K562 (cell line): ENCODE measurements at regions not wholly inside any gene's neighbourhood (a gene's known extent, or its start where the extent isn't known, plus 50 kb on each side); places are given as distances from the start of the nearest gene placed in this dataset.

ENCODE experiments used
- ATAC-seq: fragments of 200-7000 bp; cut with Tn5 transposase; 3 replicates; pipeline ENCODE4 v1.9.1; 2020; ENCODE audit warnings: moderate library complexity
- BruUV-seq: library from RNA; stranded (reverse); fragments of 400-500 nt; replicated peaks from 2 replicates; lab custom pipeline; 2021; lab: Mats Ljungman, UMichigan
- CTCF ChIA-PET: fragments of 300-600 bp; formaldehyde crosslinking; extraction: SDS; loops from one replicate; lab custom pipeline; 2021; ENCODE audit warnings: low intra/inter-chr PET ratio; lab: Yijun Ruan, JAX
- POLR2A ChIA-PET: fragments of 300-600, 350-650 bp; sonication (Branson Sonifier 250); formaldehyde crosslinking; extraction: SDS; loops from one replicate; lab custom pipeline; 2021; ENCODE audit warnings: antibody characterized with exemption, inconsistent platforms; lab: Yijun Ruan, JAX
- DNase-seq, 4 experiments: peaks; one replicate each; pipeline versions ENCODE4 v3.0.0 to v3.0.0-alpha.2; 2011 to 2018; ENCODE audit warnings: low spot score in 3 of 4, mixed read lengths in 3 of 4; ENCODE audit errors: extremely low read depth in 1 of 4
- FAIRE-seq: peaks from 2 replicates; lab custom pipeline; 2011; peaks lifted over from hg19 to GRCh38; lab: Jason Lieb, UNC
- H2AFZ ChIP-seq: 2 replicates; pipeline ENCODE4 v1.6.0; 2011; ENCODE audit warnings: low read depth, low read length, control low read depth, inconsistent platforms
- H3K27ac ChIP-seq: fragments of 200-600 bp; 3 replicates; pipeline ENCODE4 v1.8.0; 2011; ENCODE audit warnings: low read depth, mild to moderate bottlenecking, control low read depth, inconsistent platforms, low read length, moderate library complexity, mixed read lengths; ENCODE audit errors: extremely low read depth
- H3K27me3 ChIP-seq, 2 experiments: fragments of 300-600 bp in 1 of 2; 2 replicates in 1 of 2; 3 replicates in 1 of 2; pipeline versions ENCODE4 v1.6.0 to v1.8.0; 2011; ENCODE audit warnings: inconsistent platforms in 2 of 2, low read length in 2 of 2, mild to moderate bottlenecking in 1 of 2, mixed read lengths in 1 of 2, moderate library complexity in 1 of 2; ENCODE audit not compliant: control insufficient read depth in 2 of 2, insufficient read depth in 2 of 2
- H3K36me3 ChIP-seq: fragments of 300-600 bp; 3 replicates; pipeline ENCODE4 v1.8.0; 2011; ENCODE audit warnings: mild to moderate bottlenecking, low read length, inconsistent platforms; ENCODE audit not compliant: control insufficient read depth, insufficient read depth
- H3K4me1 ChIP-seq, 2 experiments: fragments of 200-600 bp in 1 of 2; replicated peaks in 1 of 2; 2 replicates in 1 of 2; 3 replicates in 1 of 2; pipeline versions ENCODE4 v1.5.1 to v1.8.0; 2011; ENCODE audit warnings: inconsistent platforms in 2 of 2, low read length in 2 of 2, mild to moderate bottlenecking in 1 of 2, mixed read lengths in 1 of 2, moderate library complexity in 1 of 2; ENCODE audit not compliant: control insufficient read depth in 2 of 2, insufficient read depth in 2 of 2
- H3K4me2 ChIP-seq: 2 replicates; pipeline ENCODE4 v1.6.1; 2011; ENCODE audit warnings: low read length, control low read depth, inconsistent platforms, mixed read lengths; ENCODE audit not compliant: insufficient read depth
- H3K4me3 ChIP-seq: fragments of 200-600 bp; sonication (generic), shearing (Covaris generic); 2 replicates; pipeline ENCODE4 v1.5.1; 2016; ENCODE audit warnings: control low read depth, inconsistent platforms
- H3K79me2 ChIP-seq: fragments of 200-600 bp; 3 replicates; pipeline ENCODE4 v1.8.0; 2011; ENCODE audit warnings: low read length, inconsistent platforms; ENCODE audit not compliant: control insufficient read depth, insufficient read depth
- H3K9ac ChIP-seq, 2 experiments: 2 replicates each; pipeline versions ENCODE4 v1.6.0 to v1.6.1; 2011; ENCODE audit warnings: low read depth in 2 of 2, low read length in 2 of 2, control low read depth in 1 of 2, inconsistent platforms in 1 of 2, mild to moderate bottlenecking in 1 of 2, mixed read lengths in 1 of 2; ENCODE audit not compliant: insufficient read depth in 1 of 2
- H3K9me1 ChIP-seq: one replicate; pipeline ENCODE4 v1.6.0; 2011; ENCODE audit warnings: inconsistent platforms, mild to moderate bottlenecking, low read length, moderate library complexity; ENCODE audit not compliant: control insufficient read depth, insufficient read depth
- H3K9me3 ChIP-seq: replicated peaks from 2 replicates; pipeline ENCODE4 v1.5.1; 2011; ENCODE audit warnings: low read depth, low read length, inconsistent platforms; ENCODE audit not compliant: control insufficient read depth, insufficient read depth
- H4K20me1 ChIP-seq: replicated peaks from 2 replicates; pipeline ENCODE4 v1.6.1; 2011; ENCODE audit warnings: low read length, inconsistent platforms, mixed read lengths; ENCODE audit not compliant: control insufficient read depth, insufficient read depth
- BRCA1 ChIP-seq, 2 experiments: fragments of 450-650 bp in 1 of 2; sonication (generic) in 1 of 2; formaldehyde crosslinking in 1 of 2; IDR thresholded peaks; 2 replicates each; pipeline versions ENCODE4 v1.5.0 to v1.6.1; 2017 to 2020; ENCODE audit warnings: mild to moderate bottlenecking in 1 of 2, missing genetic modification reagents in 1 of 2
- CCAR2 ChIP-seq: fragments of 200-400 bp; formaldehyde crosslinking; IDR thresholded peaks from 2 replicates; pipeline ENCODE4 v1.6.1; 2017; ENCODE audit warnings: mild to moderate bottlenecking, low read depth, low read length
- DMBX1 ChIP-seq: fragments of 250-450 bp; sonication (Bioruptor Pico); IDR thresholded peaks from 2 replicates; pipeline ENCODE4 v1.8.0; 2022; ENCODE audit warnings: inconsistent platforms, mild to moderate bottlenecking, moderate library complexity, borderline replicate concordance
- NFE2 ChIP-seq: IDR thresholded peaks from 2 replicates; pipeline ENCODE4 v1.6.1; 2014; ENCODE audit warnings: antibody characterized with exemption, low read depth
- PCBP2 ChIP-seq: fragments of 200-400 bp; formaldehyde crosslinking; IDR thresholded peaks from 2 replicates; pipeline ENCODE4 v1.6.1; 2018; ENCODE audit warnings: low read length, low read depth, mild to moderate bottlenecking, moderate library complexity; ENCODE audit not compliant: poor library complexity, severe bottlenecking
- WGBS: fragments of 100-300 bp; shearing (Covaris generic); methylation state at CpG from one replicate; pipeline ENCODE4 v1.1.6; 2016; ENCODE audit warnings: low coverage, mixed read lengths; ENCODE audit not compliant: insufficient coverage; ENCODE audit errors: missing lambda C conversion rate; 5-methylcytosine and 5-hydroxymethylcytosine counted together
- in situ Hi-C: fragments of 300-500 bp; cut with MboI; formaldehyde crosslinking; loops from 4 replicates; pipeline ENCODE4 v1.15.0; 2018; ENCODE audit warnings: inconsistent platforms, mixed read lengths
- intact Hi-C: fragments of 100-400 bp; cut with micrococcal nuclease; formaldehyde crosslinking; loops from 2 replicates; pipeline ENCODE4 v1.14.2; 2022
- TF ChIP-seq, protein P1 (sequence below): sonication (generic); formaldehyde crosslinking; IDR thresholded peaks from 2 replicates; pipeline ENCODE4 v1.8.0; 2022; ENCODE audit warnings: mild to moderate bottlenecking, missing genetic modification reagents
- TF ChIP-seq, protein P2 (sequence below): sonication (generic); formaldehyde crosslinking; IDR thresholded peaks from 2 replicates; pipeline ENCODE4 v1.8.1; 2023; ENCODE audit warnings: mild to moderate bottlenecking, missing genetic modification reagents
- TF ChIP-seq, protein P3 (sequence below): sonication (generic); formaldehyde crosslinking; IDR thresholded peaks from 2 replicates; pipeline ENCODE4 v1.9.0; 2022; ENCODE audit warnings: mild to moderate bottlenecking, missing genetic modification reagents

DNA sequence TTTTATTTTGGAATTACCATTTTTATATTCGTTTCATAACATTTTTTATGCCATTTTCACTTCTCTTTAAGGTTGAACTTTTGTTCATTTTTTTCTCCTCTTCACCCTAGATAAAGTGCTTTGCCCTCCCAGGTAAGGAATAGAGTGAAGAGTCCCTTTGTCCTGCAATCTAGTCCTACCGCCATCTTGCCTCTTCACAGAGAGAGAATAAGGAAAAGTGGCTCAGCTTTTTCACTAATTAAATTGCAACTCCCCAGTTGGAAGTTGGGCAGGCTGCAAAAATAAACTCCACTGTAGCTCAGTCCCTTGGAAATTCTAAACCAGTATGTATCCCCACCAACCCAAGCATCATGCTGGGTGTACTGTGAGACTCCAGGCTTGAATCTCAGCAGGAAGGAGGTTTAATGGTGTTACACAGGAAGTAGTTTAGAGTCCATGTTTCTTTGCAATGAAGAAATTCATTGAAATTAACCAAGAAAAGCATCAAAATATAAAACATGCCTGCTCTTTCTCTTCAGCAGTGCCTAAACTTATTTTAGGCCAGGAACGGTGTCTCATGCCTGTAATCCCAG is 60.3 kb upstream of the PCSK1 start:
- Histone ChIP-seq H3K4me1 (no peaks in the 10 kb centered on the region), H3K4me2 (no peak overlapping the region), H3K4me3 (no peak overlapping the region), H3K9me3 (no peaks in the 10 kb centered on the region), H3K36me3 (no peaks in the 10 kb centered on the region), H3K79me2 (no peaks in the 10 kb centered on the region), H4K20me1 (no peaks in the 10 kb centered on the region), H3K27me3 (no peaks in the 10 kb centered on the region), H3K27ac (no peak overlapping the region), H2AFZ (no peak overlapping the region), H3K9me1 (no peaks in the 10 kb centered on the region), H3K9ac (no peak overlapping the region)
- DNase-seq (no peak), FAIRE-seq (no peak), ATAC-seq (no peak)
- WGBS = 0% methylated on average over 3 of the region's 3 CpGs
- BruUV-seq = no TSS peak
- ChIA-PET CTCF (no interaction called here), POLR2A (interaction anchor here (0.7 kb wide), 1 partner anchor 1992 kb away, joined by 3 read pairs; no protein-coding TSS in a partner anchor)
- in situ Hi-C loops (no loop called here), intact Hi-C loops (no loop called here)
- no peak for TF ChIP-seq CCAR2
- TF ChIP-seq NFE2 = no peak
- TF ChIP-seq, protein P1, sequence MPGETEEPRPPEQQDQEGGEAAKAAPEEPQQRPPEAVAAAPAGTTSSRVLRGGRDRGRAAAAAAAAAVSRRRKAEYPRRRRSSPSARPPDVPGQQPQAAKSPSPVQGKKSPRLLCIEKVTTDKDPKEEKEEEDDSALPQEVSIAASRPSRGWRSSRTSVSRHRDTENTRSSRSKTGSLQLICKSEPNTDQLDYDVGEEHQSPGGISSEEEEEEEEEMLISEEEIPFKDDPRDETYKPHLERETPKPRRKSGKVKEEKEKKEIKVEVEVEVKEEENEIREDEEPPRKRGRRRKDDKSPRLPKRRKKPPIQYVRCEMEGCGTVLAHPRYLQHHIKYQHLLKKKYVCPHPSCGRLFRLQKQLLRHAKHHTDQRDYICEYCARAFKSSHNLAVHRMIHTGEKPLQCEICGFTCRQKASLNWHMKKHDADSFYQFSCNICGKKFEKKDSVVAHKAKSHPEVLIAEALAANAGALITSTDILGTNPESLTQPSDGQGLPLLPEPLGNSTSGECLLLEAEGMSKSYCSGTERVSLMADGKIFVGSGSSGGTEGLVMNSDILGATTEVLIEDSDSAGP (CRISPR knock-in tag) = no peak
- TF ChIP-seq, protein P2, sequence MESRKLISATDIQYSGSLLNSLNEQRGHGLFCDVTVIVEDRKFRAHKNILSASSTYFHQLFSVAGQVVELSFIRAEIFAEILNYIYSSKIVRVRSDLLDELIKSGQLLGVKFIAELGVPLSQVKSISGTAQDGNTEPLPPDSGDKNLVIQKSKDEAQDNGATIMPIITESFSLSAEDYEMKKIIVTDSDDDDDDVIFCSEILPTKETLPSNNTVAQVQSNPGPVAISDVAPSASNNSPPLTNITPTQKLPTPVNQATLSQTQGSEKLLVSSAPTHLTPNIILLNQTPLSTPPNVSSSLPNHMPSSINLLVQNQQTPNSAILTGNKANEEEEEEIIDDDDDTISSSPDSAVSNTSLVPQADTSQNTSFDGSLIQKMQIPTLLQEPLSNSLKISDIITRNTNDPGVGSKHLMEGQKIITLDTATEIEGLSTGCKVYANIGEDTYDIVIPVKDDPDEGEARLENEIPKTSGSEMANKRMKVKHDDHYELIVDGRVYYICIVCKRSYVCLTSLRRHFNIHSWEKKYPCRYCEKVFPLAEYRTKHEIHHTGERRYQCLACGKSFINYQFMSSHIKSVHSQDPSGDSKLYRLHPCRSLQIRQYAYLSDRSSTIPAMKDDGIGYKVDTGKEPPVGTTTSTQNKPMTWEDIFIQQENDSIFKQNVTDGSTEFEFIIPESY (CRISPR knock-in tag) = no peak
- TF ChIP-seq, protein P3, sequence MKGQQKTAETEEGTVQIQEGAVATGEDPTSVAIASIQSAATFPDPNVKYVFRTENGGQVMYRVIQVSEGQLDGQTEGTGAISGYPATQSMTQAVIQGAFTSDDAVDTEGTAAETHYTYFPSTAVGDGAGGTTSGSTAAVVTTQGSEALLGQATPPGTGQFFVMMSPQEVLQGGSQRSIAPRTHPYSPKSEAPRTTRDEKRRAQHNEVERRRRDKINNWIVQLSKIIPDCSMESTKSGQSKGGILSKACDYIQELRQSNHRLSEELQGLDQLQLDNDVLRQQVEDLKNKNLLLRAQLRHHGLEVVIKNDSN (CRISPR knock-in tag) = no peak
- no peak for TF ChIP-seq DMBX1 (CRISPR knock-in tag)
- TF ChIP-seq BRCA1 (IDR thresholded peaks at IDR 0.05) = no peak
- no peak for TF ChIP-seq BRCA1 (CRISPR knock-in tag; IDR thresholded peaks at IDR 0.05)
- no peak for TF ChIP-seq PCBP2
